IPS-18c (cell line): ENCODE measurements at regions not wholly inside any gene's neighbourhood (a gene's known extent, or its start where the extent isn't known, plus 50 kb on each side); places are given as distances from the start of the nearest gene placed in this dataset.
"Not testable (repeated sequence)": the region's sequence is repeated elsewhere in the genome, so short reads cannot be mapped to it uniquely, and the experiment has no call there.

Experiments
- H3K4me3 ChIP-seq: 2 replicates; pipeline ENCODE4 v1.7.0; 2013; ENCODE audit warnings: low read depth, mild to moderate bottlenecking, low read length, moderate library complexity; ENCODE audit not compliant: insufficient read depth
- H3K9me3 ChIP-seq: one replicate; pipeline ENCODE4 v1.6.1; 2013; ENCODE audit warnings: mild to moderate bottlenecking, low read length, moderate library complexity; ENCODE audit not compliant: control insufficient read depth, insufficient read depth

GRCh38 chr22:22296047-22296446, 51.5 kb downstream of the VPREB1 start:
- not testable (repeated sequence) for H3K9me3 ChIP-seq, H3K4me3 ChIP-seq

- H3K9me3 ChIP-seq = not testable (repeated sequence)
- H3K4me3 ChIP-seq = peak overlapping the region; percentile 55
Observed at GRCh38 chr22:22297159-22297793, 52.7 kb downstream of the VPREB1 start.

- peak overlapping the region; percentile 70 for H3K4me3 ChIP-seq
Observed at GRCh38 chr22:22297794-22298653, 53.4 kb downstream of the VPREB1 start.

GRCh38 chr22:22298654-22299009, 54.0 kb downstream of the VPREB1 start:
- peak overlapping the region; percentile 70; the same call in 1 of the 2 replicates for H3K4me3 ChIP-seq
- not testable (repeated sequence) for H3K9me3 ChIP-seq

More at GRCh38 chr22:22297794-22298653, 53.4 kb downstream of the VPREB1 start:
- not testable (repeated sequence) for H3K9me3 ChIP-seq

GRCh38 chr22:22300511-22300910, 55.9 kb downstream of the VPREB1 start:
- H3K4me3 ChIP-seq, H3K9me3 ChIP-seq: not testable (repeated sequence)

- H3K4me3 ChIP-seq = not testable (repeated sequence)
Observed at GRCh38 chr22:22300946-22301345, 56.4 kb downstream of the VPREB1 start.

GRCh38 chr22:22316589-22316988, 72.0 kb downstream of the VPREB1 start:
- Histone ChIP-seq H3K9me3 (peaks cover 2% of the 10 kb centered on the region), H3K4me3 (no peak overlapping the region)

More at GRCh38 chr22:22300946-22301345, 56.4 kb downstream of the VPREB1 start:
- H3K9me3 ChIP-seq = not testable (repeated sequence)

- no peak overlapping the region for H3K4me3 ChIP-seq
- H3K9me3 ChIP-seq = peaks cover 2% of the 10 kb centered on the region
Observed at GRCh38 chr22:22318723-22319465, 74.3 kb downstream of the VPREB1 start.

GRCh38 chr22:22321743-22322611, 77.4 kb downstream of the VPREB1 start:
- H3K9me3 ChIP-seq, H3K4me3 ChIP-seq: not testable (repeated sequence)

- peaks cover 2% of the 10 kb centered on the region for H3K9me3 ChIP-seq
- H3K4me3 ChIP-seq = no peak overlapping the region
Observed at GRCh38 chr22:22322792-22323191, 78.2 kb downstream of the VPREB1 start.

GRCh38 chr22:22327723-22328122, 83.1 kb downstream of the VPREB1 start:
- Histone ChIP-seq H3K4me3 (no peak overlapping the region), H3K9me3 (no peaks in the 10 kb centered on the region)

- peaks cover 2% of the 10 kb centered on the region for H3K9me3 ChIP-seq
Observed at GRCh38 chr22:22329792-22330191, 85.2 kb downstream of the VPREB1 start.

GRCh38 chr22:22335640-22336039, 91.1 kb downstream of the VPREB1 start:
- not testable (repeated sequence) for H3K4me3 ChIP-seq, H3K9me3 ChIP-seq

More at GRCh38 chr22:22329792-22330191, 85.2 kb downstream of the VPREB1 start:
- no peak overlapping the region for H3K4me3 ChIP-seq

GRCh38 chr22:22336333-22336732, 91.7 kb downstream of the VPREB1 start:
- not testable (repeated sequence) for H3K9me3 ChIP-seq, H3K4me3 ChIP-seq

GRCh38 chr22:22338778-22339177, 94.2 kb downstream of the VPREB1 start:
- not testable (repeated sequence) for H3K9me3 ChIP-seq, H3K4me3 ChIP-seq

GRCh38 chr22:22341736-22342135, 97.2 kb downstream of the VPREB1 start:
- no peak overlapping the region for H3K4me3 ChIP-seq
- H3K9me3 ChIP-seq = no peaks in the 10 kb centered on the region
